ENCODE measurements at regions not wholly inside any gene's neighbourhood (a gene's known extent, or its start where the extent isn't known, plus 50 kb on each side); places are given as distances from the start of the nearest gene placed in this dataset.
A peak's percentile ranks its signal among the peaks of the same experiment; 100 is the strongest.

- H2AFZ ChIP-seq (ENCODE audit: low read length) = no peak overlapping the region
- H3K79me1 ChIP-seq (ENCODE audit: low read depth, low read length) = no peaks in the 10 kb centered on the region
- no peak overlapping the region for H3K4ac ChIP-seq (ENCODE audit: low read length)
- no peak overlapping the region for H3K9ac ChIP-seq (ENCODE audit: low read depth, low read length, poor library complexity)
- H3K18ac ChIP-seq (ENCODE audit: low read length) = no peak overlapping the region
- no peak overlapping the region for H3K4me2 ChIP-seq (ENCODE audit: insufficient read depth, low read length, poor library complexity, severe bottlenecking)
- H3K14ac ChIP-seq (ENCODE audit: low read length) = no peak overlapping the region
- H3K4me1 ChIP-seq (ENCODE audit: control insufficient read depth in 2 of 2, insufficient read depth in 1 of 2, low read depth in 1 of 2, low read length in 2 of 2) = peaks cover 1 to 31% of the 10 kb centered on the region in 2 donors
- H2BK5ac ChIP-seq (ENCODE audit: low read length) = no peak overlapping the region
- H3K23ac ChIP-seq (ENCODE audit: low read depth, low read length, poor library complexity) = no peak overlapping the region
- no CpG with 5 or more reads among the region's 4 CpGs for WGBS, 2 donors (ENCODE audit: extremely low coverage in 2 of 2, insufficient read length in 2 of 2, insufficient replicate concordance in 1 of 2)
- H3K36me3 ChIP-seq (replicated peaks in 1 of 2; ENCODE audit: control insufficient read depth in 2 of 2, insufficient read depth in 2 of 2, low read length in 2 of 2) = no peaks in the 10 kb centered on the region
- H3K27me3 ChIP-seq (ENCODE audit: control insufficient read depth in 3 of 3, insufficient read depth in 3 of 3, low read depth in 1 of 3, low read length in 3 of 3) = peaks cover 0 to under 1% (median 0%) of the 10 kb centered on the region in 3 experiments
- no peak overlapping the region for H2BK15ac ChIP-seq (ENCODE audit: low read length)
- H3K4me3 ChIP-seq (ENCODE audit: low read length in 2 of 2) = no peak overlapping the region
- no peak overlapping the region for H4K8ac ChIP-seq (ENCODE audit: low read depth, low read length)
- no peak overlapping the region for H2AK5ac ChIP-seq (ENCODE audit: low read depth, low read length)
- no peak overlapping the region for H2BK120ac ChIP-seq (ENCODE audit: low read depth, low read length)
- H3K9me3 ChIP-seq (replicated peaks in 1 of 2; ENCODE audit: control insufficient read depth in 2 of 2, insufficient read depth in 1 of 2, low read depth in 1 of 2, low read length in 2 of 2) = peaks cover 4 to 6% of the 10 kb centered on the region in 2 donors
- DNase-seq (ENCODE audit: low spot score) = no peak
- H4K91ac ChIP-seq (ENCODE audit: low read depth, low read length, poor library complexity) = no peak overlapping the region
- no peak overlapping the region for H3K27ac ChIP-seq (replicated peaks; ENCODE audit: low read length)
- no peak overlapping the region for H2BK12ac ChIP-seq (ENCODE audit: low read length)
Observed at GRCh38 chr6:80550748-80551147, 444.3 kb downstream of the BCKDHB start.

DNA sequence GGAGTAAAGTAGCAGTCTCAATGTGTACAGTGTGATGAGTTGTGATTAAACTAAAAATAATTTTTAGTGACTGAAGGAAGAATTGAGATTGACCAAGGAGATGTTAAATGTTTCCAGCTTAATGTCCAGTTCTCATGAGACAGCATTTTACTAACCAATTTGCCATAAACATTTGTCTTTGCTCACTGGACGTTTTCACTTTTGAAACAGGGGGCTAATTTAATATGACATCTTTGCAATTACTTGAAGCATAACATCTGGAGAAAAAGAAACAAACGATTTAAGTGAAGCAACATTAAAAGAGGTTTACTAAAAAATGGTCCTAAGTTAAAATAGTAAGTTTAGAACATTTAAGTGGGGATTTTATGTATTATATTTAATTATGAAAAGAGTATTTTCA lies 443.8 kb downstream of the BCKDHB start:
- Histone ChIP-seq H2BK15ac (ENCODE audit: low read length) (no peak overlapping the region), H3K27ac (replicated peaks; ENCODE audit: low read length) (no peak overlapping the region), H2BK120ac (ENCODE audit: low read depth, low read length) (no peak overlapping the region), H3K36me3 (replicated peaks in 1 of 2; ENCODE audit: control insufficient read depth in 2 of 2, insufficient read depth in 2 of 2, low read length in 2 of 2) (no peaks in the 10 kb centered on the region), H3K27me3 (ENCODE audit: control insufficient read depth in 3 of 3, insufficient read depth in 3 of 3, low read depth in 1 of 3, low read length in 3 of 3) (no peaks in the 10 kb centered on the region), H4K91ac (ENCODE audit: low read depth, low read length, poor library complexity) (no peak overlapping the region), H3K4me2 (ENCODE audit: insufficient read depth, low read length, poor library complexity, severe bottlenecking) (no peak overlapping the region), H3K79me1 (ENCODE audit: low read depth, low read length) (no peaks in the 10 kb centered on the region), H3K4ac (ENCODE audit: low read length) (no peak overlapping the region), H3K23ac (ENCODE audit: low read depth, low read length, poor library complexity) (no peak overlapping the region), H3K4me1 (ENCODE audit: control insufficient read depth in 2 of 2, insufficient read depth in 1 of 2, low read depth in 1 of 2, low read length in 2 of 2) (peaks cover 1 to 33% of the 10 kb centered on the region in 2 donors), H3K14ac (ENCODE audit: low read length) (no peak overlapping the region), H3K9me3 (replicated peaks in 1 of 2; ENCODE audit: control insufficient read depth in 2 of 2, insufficient read depth in 1 of 2, low read depth in 1 of 2, low read length in 2 of 2) (peaks cover 4 to 6% of the 10 kb centered on the region in 2 donors), H2AK5ac (ENCODE audit: low read depth, low read length) (no peak overlapping the region), H2AFZ (ENCODE audit: low read length) (no peak overlapping the region), H3K9ac (ENCODE audit: low read depth, low read length, poor library complexity) (no peak overlapping the region), H3K4me3 (ENCODE audit: low read length in 2 of 2) (no peak overlapping the region), H2BK12ac (ENCODE audit: low read length) (no peak overlapping the region), H3K18ac (ENCODE audit: low read length) (no peak overlapping the region), H4K8ac (ENCODE audit: low read depth, low read length) (no peak overlapping the region), H2BK5ac (ENCODE audit: low read length) (no peak overlapping the region)
- no CpG with 5 or more reads among the region's 2 CpGs for WGBS, 2 donors (ENCODE audit: extremely low coverage in 2 of 2, insufficient read length in 2 of 2, insufficient replicate concordance in 1 of 2)
- DNase-seq (ENCODE audit: low spot score) = no peak

GRCh38 chr6:80548532-80548931 lies 442.1 kb downstream of the BCKDHB start:
- Histone ChIP-seq H2BK12ac (ENCODE audit: low read length) (no peak overlapping the region), H3K27me3 (ENCODE audit: control insufficient read depth in 3 of 3, insufficient read depth in 3 of 3, low read depth in 1 of 3, low read length in 3 of 3) (no peaks in the 10 kb centered on the region), H4K91ac (ENCODE audit: low read depth, low read length, poor library complexity) (no peak overlapping the region), H3K27ac (replicated peaks; ENCODE audit: low read length) (no peak overlapping the region), H3K9me3 (replicated peaks in 1 of 2; ENCODE audit: control insufficient read depth in 2 of 2, insufficient read depth in 1 of 2, low read depth in 1 of 2, low read length in 2 of 2) (peaks cover 4 to 6% of the 10 kb centered on the region in 2 donors), H3K23ac (ENCODE audit: low read depth, low read length, poor library complexity) (no peak overlapping the region), H2AK5ac (ENCODE audit: low read depth, low read length) (no peak overlapping the region), H3K4me2 (ENCODE audit: insufficient read depth, low read length, poor library complexity, severe bottlenecking) (no peak overlapping the region), H3K18ac (ENCODE audit: low read length) (no peak overlapping the region), H4K8ac (ENCODE audit: low read depth, low read length) (no peak overlapping the region), H2AFZ (ENCODE audit: low read length) (peak overlapping the region; percentile 14), H2BK5ac (ENCODE audit: low read length) (no peak overlapping the region), H3K4me3 (ENCODE audit: low read length in 2 of 2) (no peak overlapping the region), H3K14ac (ENCODE audit: low read length) (no peak overlapping the region), H3K4me1 (ENCODE audit: control insufficient read depth in 2 of 2, insufficient read depth in 1 of 2, low read depth in 1 of 2, low read length in 2 of 2) (peaks cover 3 to 31% of the 10 kb centered on the region in 2 donors), H3K79me1 (ENCODE audit: low read depth, low read length) (no peaks in the 10 kb centered on the region), H2BK15ac (ENCODE audit: low read length) (no peak overlapping the region), H3K4ac (ENCODE audit: low read length) (no peak overlapping the region), H2BK120ac (ENCODE audit: low read depth, low read length) (no peak overlapping the region), H3K36me3 (replicated peaks in 1 of 2; ENCODE audit: control insufficient read depth in 2 of 2, insufficient read depth in 2 of 2, low read length in 2 of 2) (no peaks in the 10 kb centered on the region), H3K9ac (ENCODE audit: low read depth, low read length, poor library complexity) (no peak overlapping the region)
- DNase-seq (ENCODE audit: low spot score) = no peak
- no CpG with 5 or more reads among the region's 6 CpGs for WGBS, 2 donors (ENCODE audit: extremely low coverage in 2 of 2, insufficient read length in 2 of 2, insufficient replicate concordance in 1 of 2)

GRCh38 chr6:80547827-80548226 lies 441.4 kb downstream of the BCKDHB start:
- DNase-seq (ENCODE audit: low spot score) = no peak
- no peak overlapping the region for H3K27ac ChIP-seq (replicated peaks; ENCODE audit: low read length)
- no peaks in the 10 kb centered on the region for H3K79me1 ChIP-seq (ENCODE audit: low read depth, low read length)
- no peak overlapping the region for H3K14ac ChIP-seq (ENCODE audit: low read length)
- no peak overlapping the region for H2BK5ac ChIP-seq (ENCODE audit: low read length)
- H2BK12ac ChIP-seq (ENCODE audit: low read length) = no peak overlapping the region
- no peak overlapping the region for H2BK15ac ChIP-seq (ENCODE audit: low read length)
- H2AFZ ChIP-seq (ENCODE audit: low read length) = peak overlapping the region; percentile 14
- H3K4me2 ChIP-seq (ENCODE audit: insufficient read depth, low read length, poor library complexity, severe bottlenecking) = no peak overlapping the region
- no peaks in the 10 kb centered on the region for H3K36me3 ChIP-seq (replicated peaks in 1 of 2; ENCODE audit: control insufficient read depth in 2 of 2, insufficient read depth in 2 of 2, low read length in 2 of 2)
- no peak overlapping the region for H3K9ac ChIP-seq (ENCODE audit: low read depth, low read length, poor library complexity)
- no peak overlapping the region for H4K91ac ChIP-seq (ENCODE audit: low read depth, low read length, poor library complexity)
- no peak overlapping the region for H2BK120ac ChIP-seq (ENCODE audit: low read depth, low read length)
- WGBS, 2 donors (ENCODE audit: extremely low coverage in 2 of 2, insufficient read length in 2 of 2, insufficient replicate concordance in 1 of 2) = no CpG with 5 or more reads among the region's 1 CpG
- H3K27me3 ChIP-seq (ENCODE audit: control insufficient read depth in 3 of 3, insufficient read depth in 3 of 3, low read depth in 1 of 3, low read length in 3 of 3) = no peaks in the 10 kb centered on the region
- no peak overlapping the region for H2AK5ac ChIP-seq (ENCODE audit: low read depth, low read length)
- H3K4me1 ChIP-seq (ENCODE audit: control insufficient read depth in 2 of 2, insufficient read depth in 1 of 2, low read depth in 1 of 2, low read length in 2 of 2) = peaks cover 3 to 29% of the 10 kb centered on the region in 2 donors
- H3K18ac ChIP-seq (ENCODE audit: low read length) = no peak overlapping the region
- H3K4me3 ChIP-seq (ENCODE audit: low read length in 2 of 2) = no peak overlapping the region
- H3K4ac ChIP-seq (ENCODE audit: low read length) = no peak overlapping the region
- peaks cover 4 to 6% of the 10 kb centered on the region in 2 donors for H3K9me3 ChIP-seq (replicated peaks in 1 of 2; ENCODE audit: control insufficient read depth in 2 of 2, insufficient read depth in 1 of 2, low read depth in 1 of 2, low read length in 2 of 2)
- no peak overlapping the region for H3K23ac ChIP-seq (ENCODE audit: low read depth, low read length, poor library complexity)
- H4K8ac ChIP-seq (ENCODE audit: low read depth, low read length) = no peak overlapping the region

Measured in neuronal stem cell (in vitro differentiated cells).